Heart left ventricle (tissue), 13 donors: ENCODE measurements at regions not wholly inside any gene's neighbourhood (a gene's known extent, or its start where the extent isn't known, plus 50 kb on each side); places are given as distances from the start of the nearest gene placed in this dataset.

Experiments used
- POLR2A ChIP-seq, 2 donors: fragments of 450-650 bp; IDR thresholded peaks; one replicate each; pipeline ENCODE4 v1.6.1; 2017; ENCODE audit warnings: antibody characterized with exemption in 2 of 2, mild to moderate bottlenecking in 2 of 2, moderate library complexity in 2 of 2
- TF ChIP-seq, protein P1 (sequence below), 12 donors: fragments of 200-600 bp; sonication (generic) in 4 of 12; IDR thresholded peaks; one replicate each; pipeline versions ENCODE4 v1.5.0 to v1.8.0; 2018 to 2022; ENCODE audit warnings: antibody characterized with exemption in 12 of 12, mild to moderate bottlenecking in 5 of 12
- donor health status: ischemic (EF 13 %, LVEDD 7.1; RV severe dilation, severe dysfunction).
- donor health status: DM: no; HTN: yes; CAD: no.
- donor health status: DM: no; HTN: no; CAD: no.
- donor health status: ischemic (EF 25% LVEDD 6.9; RV normal size, moderate dysfunction).
- donor health status: ischemic (EF 25% LVEDD 5.7; RV mildly dilated, moderate dysfunction).
- donor health status: ischemic (EF 35%, LVEDD 5.7; RV mildly dilated, moderate dysfunction).
- donor health status: nonischemic (EF 11% LVEDD 7.7; RV severe dilation, severe dysfunction).
- donor health status: DM: yes; HTN: yes; CAD: no.
- donor health status: PGD.
- donor health status: ischemic (EF 29% LVEDD 5.4; RV normal size, mild dysfunction).
- donor health status: nonischemic (EF 23%, LVEDD 6.1; RV moderate dilation, normal function).

DNA sequence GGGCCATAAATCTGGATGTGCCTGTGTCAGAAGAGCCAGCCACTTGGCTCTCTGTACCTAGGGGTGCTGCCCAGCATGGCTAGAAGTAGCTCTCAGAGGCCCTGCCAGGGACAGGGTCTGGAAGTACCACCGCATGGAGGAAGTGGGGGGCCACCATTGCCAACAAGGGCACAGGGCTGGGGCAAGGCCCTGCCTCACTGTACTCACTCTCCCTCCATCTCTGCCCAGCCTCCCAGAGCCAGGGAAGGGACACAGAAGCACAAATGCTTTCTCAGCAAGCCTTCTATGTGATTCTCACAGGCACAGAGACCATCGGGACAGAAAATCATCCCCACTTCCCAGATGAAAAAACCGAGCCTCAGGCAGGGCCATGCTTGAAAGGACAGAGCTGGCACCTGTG lies 138.1 kb downstream of the C5orf15 start:
- TF ChIP-seq, protein P1, sequence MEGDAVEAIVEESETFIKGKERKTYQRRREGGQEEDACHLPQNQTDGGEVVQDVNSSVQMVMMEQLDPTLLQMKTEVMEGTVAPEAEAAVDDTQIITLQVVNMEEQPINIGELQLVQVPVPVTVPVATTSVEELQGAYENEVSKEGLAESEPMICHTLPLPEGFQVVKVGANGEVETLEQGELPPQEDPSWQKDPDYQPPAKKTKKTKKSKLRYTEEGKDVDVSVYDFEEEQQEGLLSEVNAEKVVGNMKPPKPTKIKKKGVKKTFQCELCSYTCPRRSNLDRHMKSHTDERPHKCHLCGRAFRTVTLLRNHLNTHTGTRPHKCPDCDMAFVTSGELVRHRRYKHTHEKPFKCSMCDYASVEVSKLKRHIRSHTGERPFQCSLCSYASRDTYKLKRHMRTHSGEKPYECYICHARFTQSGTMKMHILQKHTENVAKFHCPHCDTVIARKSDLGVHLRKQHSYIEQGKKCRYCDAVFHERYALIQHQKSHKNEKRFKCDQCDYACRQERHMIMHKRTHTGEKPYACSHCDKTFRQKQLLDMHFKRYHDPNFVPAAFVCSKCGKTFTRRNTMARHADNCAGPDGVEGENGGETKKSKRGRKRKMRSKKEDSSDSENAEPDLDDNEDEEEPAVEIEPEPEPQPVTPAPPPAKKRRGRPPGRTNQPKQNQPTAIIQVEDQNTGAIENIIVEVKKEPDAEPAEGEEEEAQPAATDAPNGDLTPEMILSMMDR (IDR thresholded peaks at IDR 0.05), result no peak
- no peak for TF ChIP-seq POLR2A (IDR thresholded peaks at IDR 0.05)
